ENCODE measurements at regions not wholly inside any gene's neighbourhood (a gene's known extent, or its start where the extent isn't known, plus 50 kb on each side); places are given as distances from the start of the nearest gene placed in this dataset.
"Not testable (repeated sequence)": the region's sequence is repeated elsewhere in the genome, so short reads cannot be mapped to it uniquely, and the experiment has no call there.

DNA sequence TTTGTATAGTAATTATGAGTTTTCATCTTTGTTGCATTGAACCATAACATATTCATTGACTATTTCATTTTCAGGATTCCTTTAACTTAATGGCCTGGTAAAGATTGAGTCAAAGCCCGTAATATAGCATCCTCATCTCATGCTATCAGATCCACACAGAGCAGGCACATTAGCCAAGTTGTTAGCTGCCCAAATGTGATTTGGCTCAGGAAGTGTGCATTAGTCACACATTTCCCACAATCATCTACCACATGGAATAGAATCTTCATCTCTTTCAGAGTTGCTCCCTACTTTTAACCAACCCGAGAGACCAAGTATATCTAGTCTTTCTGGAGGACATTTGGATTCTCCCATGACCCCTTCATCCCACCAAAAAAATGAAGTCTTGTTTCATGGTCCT, 481.0 kb upstream of the PTGER4 start:
- no peak for TF ChIP-seq POLR2A (IDR thresholded peaks at IDR 0.05; ENCODE audit: low read depth, low read length)
- no peak for TF ChIP-seq POLR2AphosphoS5 (IDR thresholded peaks at IDR 0.05; ENCODE audit: low read depth, low read length)
- TF ChIP-seq SPI1 (IDR thresholded peaks at IDR 0.05; ENCODE audit: low read depth, low read length) = no peak
- no peak for TF ChIP-seq PAX5 (IDR thresholded peaks at IDR 0.05; ENCODE audit: insufficient read depth, low read length, severe bottlenecking)
- TF ChIP-seq TAF1 (IDR thresholded peaks at IDR 0.05; ENCODE audit: low read depth, low read length) = no peak
- TF ChIP-seq POU2F2 (IDR thresholded peaks at IDR 0.05; ENCODE audit: low read depth, low read length) = no peak
- FAIRE-seq = no peak
- DNase-seq (ENCODE audit: insufficient read length, low spot score) = no peak

DNA sequence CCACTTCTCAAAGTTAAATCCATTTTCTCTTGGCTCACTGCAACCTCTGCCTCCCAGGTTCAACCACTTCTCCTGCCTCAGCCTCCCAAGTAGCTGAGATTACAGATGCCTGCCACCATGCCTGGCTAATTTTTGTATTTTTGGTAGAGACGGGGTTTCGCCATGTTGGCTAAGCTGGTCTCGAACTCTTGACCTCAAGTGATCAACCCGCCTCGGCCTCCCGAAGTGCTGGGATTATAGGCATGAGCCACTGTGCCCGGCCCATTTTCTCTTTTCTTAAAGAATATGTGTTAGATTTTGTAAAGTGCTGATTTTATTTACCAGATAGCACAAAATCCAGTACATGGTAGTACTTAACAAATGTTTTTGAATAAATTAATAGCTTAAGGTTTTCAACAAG, 484.1 kb upstream of the PTGER4 start:
- not testable (repeated sequence) for DNase-seq (ENCODE audit: insufficient read length, low spot score); FAIRE-seq

DNA sequence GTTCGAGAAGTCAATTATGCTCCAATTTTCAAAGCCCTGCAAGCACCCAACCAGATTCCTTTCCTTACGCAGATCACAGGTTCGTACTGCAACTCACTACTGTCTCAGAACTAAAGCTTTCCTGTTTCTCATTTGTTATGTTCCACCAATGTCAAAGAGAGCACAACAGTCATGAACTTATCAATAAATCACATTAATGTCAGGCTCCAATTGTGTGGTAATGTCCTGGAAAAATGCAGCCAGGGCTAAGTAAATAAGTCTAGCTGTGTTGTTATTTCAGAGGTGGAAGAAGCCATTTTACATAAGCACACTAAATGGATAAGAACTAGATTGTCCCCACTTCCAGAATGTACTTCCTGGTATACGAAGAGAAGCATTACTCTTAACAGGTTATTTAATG, 488.6 kb upstream of the PTGER4 start:
- DNase-seq (ENCODE audit: insufficient read length, low spot score) (no peak), FAIRE-seq (no peak)
- TF ChIP-seq POLR2AphosphoS5 (IDR thresholded peaks at IDR 0.05; ENCODE audit: low read depth, low read length) (no peak), SPI1 (IDR thresholded peaks at IDR 0.05; ENCODE audit: low read depth, low read length) (no peak), POU2F2 (IDR thresholded peaks at IDR 0.05; ENCODE audit: low read depth, low read length) (no peak), TAF1 (IDR thresholded peaks at IDR 0.05; ENCODE audit: low read depth, low read length) (no peak), PAX5 (IDR thresholded peaks at IDR 0.05; ENCODE audit: insufficient read depth, low read length, severe bottlenecking) (no peak), POLR2A (IDR thresholded peaks at IDR 0.05; ENCODE audit: low read depth, low read length) (no peak)

DNA sequence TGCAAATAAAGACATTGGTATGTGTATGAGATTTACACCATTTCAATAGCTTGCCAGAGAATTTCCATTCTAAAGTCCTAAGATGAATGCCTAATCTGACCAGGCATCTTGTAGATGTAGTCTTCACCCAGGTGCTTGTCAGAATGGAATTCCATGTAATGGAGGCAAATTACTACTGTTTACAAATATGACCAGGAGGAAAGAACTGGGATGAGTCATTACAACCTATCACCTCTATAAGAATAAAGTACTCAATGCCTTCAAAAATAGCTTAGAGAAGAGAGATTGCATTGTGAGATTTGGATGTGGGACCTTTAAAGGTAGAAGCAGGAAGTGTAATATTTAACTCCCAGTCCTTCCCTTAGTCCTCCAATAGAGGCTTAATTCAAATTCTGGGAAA, 507.0 kb upstream of the PTGER4 start:
- TF ChIP-seq POLR2A (IDR thresholded peaks at IDR 0.05; ENCODE audit: low read depth, low read length) = no peak
- TF ChIP-seq TAF1 (IDR thresholded peaks at IDR 0.05; ENCODE audit: low read depth, low read length) = no peak
- no peak for TF ChIP-seq PAX5 (IDR thresholded peaks at IDR 0.05; ENCODE audit: insufficient read depth, low read length, severe bottlenecking)
- no peak for TF ChIP-seq POLR2AphosphoS5 (IDR thresholded peaks at IDR 0.05; ENCODE audit: low read depth, low read length)
- no peak for TF ChIP-seq POU2F2 (IDR thresholded peaks at IDR 0.05; ENCODE audit: low read depth, low read length)
- TF ChIP-seq SPI1 (IDR thresholded peaks at IDR 0.05; ENCODE audit: low read depth, low read length) = no peak
- FAIRE-seq (no peak), DNase-seq (ENCODE audit: insufficient read length, low spot score) (no peak)

DNA sequence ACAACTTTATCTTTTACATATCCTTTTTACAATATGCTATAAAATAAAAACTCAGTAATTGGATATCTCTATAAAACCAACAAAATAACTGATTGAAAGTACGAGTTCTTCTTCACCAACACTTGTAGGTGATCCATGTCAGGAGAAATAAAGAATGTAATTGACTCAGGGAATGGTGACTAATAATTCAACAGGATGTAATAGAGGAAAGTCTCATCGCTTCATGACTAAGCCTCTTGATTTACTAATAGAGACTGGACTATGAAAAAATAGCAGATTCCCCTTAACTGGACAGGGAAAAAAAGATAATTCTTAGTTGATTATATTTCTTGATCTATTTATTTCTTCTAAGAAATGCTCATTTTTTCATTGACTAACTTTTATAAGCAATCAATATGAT, 507.7 kb upstream of the PTGER4 start:
- FAIRE-seq (no peak), DNase-seq (ENCODE audit: insufficient read length, low spot score) (no peak)
- TF ChIP-seq SPI1 (IDR thresholded peaks at IDR 0.05; ENCODE audit: low read depth, low read length) = no peak
- TF ChIP-seq PAX5 (IDR thresholded peaks at IDR 0.05; ENCODE audit: insufficient read depth, low read length, severe bottlenecking) = no peak
- no peak for TF ChIP-seq TAF1 (IDR thresholded peaks at IDR 0.05; ENCODE audit: low read depth, low read length)
- TF ChIP-seq POLR2AphosphoS5 (IDR thresholded peaks at IDR 0.05; ENCODE audit: low read depth, low read length) = no peak
- no peak for TF ChIP-seq POU2F2 (IDR thresholded peaks at IDR 0.05; ENCODE audit: low read depth, low read length)
- no peak for TF ChIP-seq POLR2A (IDR thresholded peaks at IDR 0.05; ENCODE audit: low read depth, low read length)

DNA sequence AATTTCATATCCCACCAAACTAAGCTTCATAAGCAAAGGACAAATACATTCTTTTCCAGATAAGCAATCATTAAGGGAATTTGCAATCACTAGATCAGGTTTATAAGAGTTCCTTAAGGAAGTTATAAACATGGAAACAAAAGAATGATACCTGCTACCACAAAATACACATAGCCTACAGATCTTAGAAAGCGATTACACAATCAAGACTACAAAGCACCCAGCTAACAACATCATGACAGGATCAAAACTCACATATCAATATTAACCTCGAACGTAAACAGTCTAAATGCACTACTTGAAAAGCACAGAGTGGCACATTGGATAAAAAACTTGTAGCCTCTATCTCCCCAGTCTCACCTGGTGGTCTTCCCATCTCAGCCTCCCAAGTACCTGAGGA, 512.4 kb upstream of the PTGER4 start:
- DNase-seq (ENCODE audit: insufficient read length, low spot score) (no peak), FAIRE-seq (no peak)
- no peak for TF ChIP-seq TAF1 (IDR thresholded peaks at IDR 0.05; ENCODE audit: low read depth, low read length)
- no peak for TF ChIP-seq SPI1 (IDR thresholded peaks at IDR 0.05; ENCODE audit: low read depth, low read length)
- no peak for TF ChIP-seq POLR2AphosphoS5 (IDR thresholded peaks at IDR 0.05; ENCODE audit: low read depth, low read length)

DNA sequence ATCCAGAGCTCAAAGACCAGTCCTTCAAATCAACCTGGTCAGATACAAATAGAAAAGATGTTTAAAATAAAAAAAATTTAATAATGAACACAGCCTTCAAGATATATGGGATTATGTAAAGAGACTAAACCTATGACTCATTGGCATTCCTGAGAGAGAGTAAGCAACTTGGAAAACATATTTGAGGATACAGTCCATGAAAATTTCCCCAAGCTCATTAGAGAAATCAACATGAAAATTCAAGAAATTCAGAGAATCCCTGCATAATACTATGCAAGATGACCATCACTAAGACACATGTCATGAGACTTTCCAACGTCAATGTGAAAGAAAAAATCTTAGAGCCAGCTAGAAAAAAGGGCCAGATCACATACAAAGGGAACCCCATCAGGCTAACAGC, 512.9 kb upstream of the PTGER4 start:
- no peak for FAIRE-seq
- TF ChIP-seq POLR2A (IDR thresholded peaks at IDR 0.05; ENCODE audit: low read depth, low read length) = no peak
- no peak for TF ChIP-seq POLR2AphosphoS5 (IDR thresholded peaks at IDR 0.05; ENCODE audit: low read depth, low read length)
- DNase-seq (ENCODE audit: insufficient read length, low spot score) = no peak

DNA sequence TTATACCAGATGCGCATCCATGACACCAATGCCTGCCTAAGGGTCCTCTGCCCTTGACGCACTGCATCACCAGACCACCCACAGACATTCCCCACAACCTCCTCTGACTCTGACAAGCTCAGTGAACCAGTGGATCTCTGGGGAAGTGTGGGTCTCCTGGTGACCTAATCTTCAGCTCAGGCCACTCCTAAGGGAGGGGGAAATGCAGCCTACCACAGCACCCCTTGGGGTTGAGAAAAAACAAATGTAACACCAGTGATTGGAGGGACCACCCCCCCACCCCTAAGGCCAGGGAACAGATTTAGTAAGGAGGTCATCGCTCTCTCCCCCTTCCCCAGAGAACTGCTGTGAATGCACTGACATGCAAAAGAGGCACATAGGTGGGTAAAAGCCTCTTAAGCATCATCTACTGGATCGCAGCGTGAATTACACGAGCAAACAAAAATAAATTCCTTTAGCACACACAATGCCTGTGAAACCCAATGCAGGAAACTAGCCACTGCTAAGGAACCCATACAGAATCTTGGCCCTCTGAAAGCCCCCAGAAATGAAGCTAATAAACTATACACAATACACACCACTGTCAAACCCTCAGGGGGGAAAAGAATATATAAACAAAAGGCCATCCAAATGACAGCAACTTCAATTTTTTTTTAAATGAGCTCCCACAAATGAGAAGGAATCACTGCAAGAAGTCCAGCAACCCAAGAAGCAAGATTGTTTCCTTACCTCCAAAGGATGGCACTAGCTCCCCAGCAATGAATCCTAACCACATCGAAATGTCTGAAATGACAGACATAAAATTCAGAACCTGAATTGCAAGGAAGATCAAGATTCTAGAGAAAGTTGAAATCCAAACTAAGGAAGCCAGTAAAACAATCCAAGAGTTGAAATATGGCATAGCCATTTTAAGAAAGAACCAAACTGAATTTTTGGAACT, 513.7 kb upstream of the PTGER4 start:
- FAIRE-seq (no peak), DNase-seq (ENCODE audit: insufficient read length, low spot score) (no peak)
- TF ChIP-seq TAF1 (IDR thresholded peaks at IDR 0.05; ENCODE audit: low read depth, low read length) = no peak
- no peak for TF ChIP-seq POU2F2 (IDR thresholded peaks at IDR 0.05; ENCODE audit: low read depth, low read length)
- no peak for TF ChIP-seq POLR2AphosphoS5 (IDR thresholded peaks at IDR 0.05; ENCODE audit: low read depth, low read length)
- no peak for TF ChIP-seq PAX5 (IDR thresholded peaks at IDR 0.05; ENCODE audit: insufficient read depth, low read length, severe bottlenecking)
- no peak for TF ChIP-seq SPI1 (IDR thresholded peaks at IDR 0.05; ENCODE audit: low read depth, low read length)
- no peak for TF ChIP-seq POLR2A (IDR thresholded peaks at IDR 0.05; ENCODE audit: low read depth, low read length)

DNA sequence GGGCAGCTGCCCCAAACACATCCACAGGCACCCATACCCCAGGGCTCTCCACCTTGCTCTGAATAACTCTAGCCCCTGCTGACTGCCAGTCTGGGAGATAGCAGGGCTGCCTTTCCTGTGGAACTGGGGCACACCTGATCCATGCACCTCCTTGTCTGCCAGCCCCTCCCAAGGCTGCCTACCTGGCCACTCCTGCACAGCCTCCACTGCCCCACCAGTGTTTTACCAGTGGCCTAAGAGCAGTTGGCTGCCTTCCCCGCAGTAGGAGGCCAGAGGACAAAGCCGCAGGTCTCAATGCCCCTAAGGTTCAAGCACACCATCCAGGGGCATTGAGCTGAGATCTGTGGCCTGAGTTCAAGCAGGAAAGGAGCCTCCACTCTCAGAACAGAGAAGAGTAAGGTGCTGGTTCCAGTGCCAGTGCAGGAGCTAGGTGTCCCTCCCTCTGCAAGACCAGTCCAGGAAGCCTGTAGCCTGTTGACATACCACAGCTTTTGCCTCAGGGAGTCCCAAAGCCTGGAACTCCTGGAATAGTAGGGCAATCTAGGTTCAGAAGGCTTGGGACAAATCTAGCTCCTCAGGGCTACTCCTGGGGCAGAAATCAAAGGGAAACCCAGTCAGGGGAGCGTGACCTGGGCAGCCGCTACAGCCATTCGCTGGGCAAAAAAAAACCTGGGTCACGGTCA, 514.5 kb upstream of the PTGER4 start:
- DNase-seq (ENCODE audit: insufficient read length, low spot score) (no peak), FAIRE-seq (no peak)
- TF ChIP-seq SPI1 (IDR thresholded peaks at IDR 0.05; ENCODE audit: low read depth, low read length) = no peak
- TF ChIP-seq PAX5 (IDR thresholded peaks at IDR 0.05; ENCODE audit: insufficient read depth, low read length, severe bottlenecking) = no peak
- TF ChIP-seq TAF1 (IDR thresholded peaks at IDR 0.05; ENCODE audit: low read depth, low read length) = no peak
- TF ChIP-seq POLR2AphosphoS5 (IDR thresholded peaks at IDR 0.05; ENCODE audit: low read depth, low read length) = no peak
- TF ChIP-seq POU2F2 (IDR thresholded peaks at IDR 0.05; ENCODE audit: low read depth, low read length) = no peak
- no peak for TF ChIP-seq POLR2A (IDR thresholded peaks at IDR 0.05; ENCODE audit: low read depth, low read length)

DNA sequence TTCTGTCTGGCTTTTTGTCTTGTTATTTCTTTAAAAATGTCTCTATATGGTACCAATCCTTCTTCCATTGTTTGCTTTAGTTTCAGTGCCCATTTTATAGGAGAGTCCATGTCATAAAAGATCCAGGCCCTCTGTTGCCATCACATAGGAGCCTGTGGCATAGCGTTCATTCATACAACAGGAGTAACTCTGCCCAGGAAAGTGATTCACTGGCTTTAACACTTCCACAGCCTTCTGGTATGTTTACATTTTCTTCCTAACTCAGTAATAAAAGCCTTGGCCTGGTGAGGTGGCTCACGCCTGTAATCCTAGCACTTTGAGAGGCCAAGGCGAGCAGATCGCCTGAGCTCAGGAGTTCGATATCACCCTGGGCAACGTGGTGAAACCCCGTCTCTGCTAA, 519.3 kb upstream of the PTGER4 start:
- DNase-seq (ENCODE audit: insufficient read length, low spot score) (no peak), FAIRE-seq (no peak)
- no peak for TF ChIP-seq POLR2A (IDR thresholded peaks at IDR 0.05; ENCODE audit: low read depth, low read length)
- TF ChIP-seq TAF1 (IDR thresholded peaks at IDR 0.05; ENCODE audit: low read depth, low read length) = no peak
- no peak for TF ChIP-seq PAX5 (IDR thresholded peaks at IDR 0.05; ENCODE audit: insufficient read depth, low read length, severe bottlenecking)
- TF ChIP-seq SPI1 (IDR thresholded peaks at IDR 0.05; ENCODE audit: low read depth, low read length) = no peak
- TF ChIP-seq POLR2AphosphoS5 (IDR thresholded peaks at IDR 0.05; ENCODE audit: low read depth, low read length) = no peak
- TF ChIP-seq POU2F2 (IDR thresholded peaks at IDR 0.05; ENCODE audit: low read depth, low read length) = no peak

All from GM12891 (cell line).